Muscle layer of colon (tissue), 2 donors: ENCODE measurements at regions not wholly inside any gene's neighbourhood (a gene's known extent, or its start where the extent isn't known, plus 50 kb on each side); places are given as distances from the start of the nearest gene placed in this dataset.
"Not testable (repeated sequence)": the region's sequence is repeated elsewhere in the genome, so short reads cannot be mapped to it uniquely, and the experiment has no call there.

Experiments used
- H3K27ac ChIP-seq: one replicate; pipeline ENCODE4 v1.7.0; 2013; ENCODE audit warnings: low read depth, mild to moderate bottlenecking, low read length, moderate library complexity
- H3K27me3 ChIP-seq, 2 donors: one replicate each; pipeline ENCODE4 v1.7.0; 2013; ENCODE audit warnings: low read length in 2 of 2, mild to moderate bottlenecking in 2 of 2; ENCODE audit not compliant: insufficient read depth in 2 of 2, control insufficient read depth in 1 of 2
- H3K36me3 ChIP-seq: one replicate; pipeline ENCODE4 v1.7.0; 2013; ENCODE audit warnings: mild to moderate bottlenecking, low read length; ENCODE audit not compliant: insufficient read depth
- H3K4me1 ChIP-seq: one replicate; pipeline ENCODE4 v1.7.0; 2013; ENCODE audit warnings: mild to moderate bottlenecking, low read length; ENCODE audit not compliant: insufficient read depth
- H3K4me3 ChIP-seq, 2 donors: one replicate each; pipeline ENCODE4 v1.7.0; 2013; ENCODE audit warnings: low read length in 2 of 2, low read depth in 1 of 2, mild to moderate bottlenecking in 1 of 2, moderate library complexity in 1 of 2
- H3K9ac ChIP-seq: one replicate; pipeline ENCODE4 v1.7.0; 2013; ENCODE audit warnings: low read length
- H3K9me3 ChIP-seq: one replicate; pipeline ENCODE4 v1.7.0; 2013; ENCODE audit warnings: mild to moderate bottlenecking, low read length
- donor health status: abdominal sarcoma.
- donor health status: Adenocarcinoma of cecum.

GRCh38 chr13:34371645-34372395, 553.9 kb downstream of the RFC3 start:
- Histone ChIP-seq H3K4me1 (no peaks in the 10 kb centered on the region), H3K9me3 (no peaks in the 10 kb centered on the region), H3K36me3 (no peaks in the 10 kb centered on the region), H3K4me3 (no peak overlapping the region), H3K27ac (no peak overlapping the region), H3K9ac (no peak overlapping the region), H3K27me3 (no peaks in the 10 kb centered on the region)

GRCh38 chr13:34372581-34372980, 554.6 kb downstream of the RFC3 start:
- Histone ChIP-seq H3K27me3 (no peaks in the 10 kb centered on the region), H3K4me3 (no peak overlapping the region), H3K36me3 (no peaks in the 10 kb centered on the region), H3K4me1 (no peaks in the 10 kb centered on the region), H3K9ac (no peak overlapping the region), H3K27ac (no peak overlapping the region), H3K9me3 (no peaks in the 10 kb centered on the region)

- H3K9me3 ChIP-seq = no peaks in the 10 kb centered on the region
- H3K4me3 ChIP-seq = no peak overlapping the region
- H3K36me3 ChIP-seq = no peaks in the 10 kb centered on the region
- no peak overlapping the region for H3K27ac ChIP-seq
- H3K4me1 ChIP-seq = no peaks in the 10 kb centered on the region
- H3K27me3 ChIP-seq = no peaks in the 10 kb centered on the region
- H3K9ac ChIP-seq = no peak overlapping the region
Measured at GRCh38 chr13:34376483-34376882, 558.5 kb downstream of the RFC3 start.

- no peak overlapping the region for H3K27ac ChIP-seq
- no peaks in the 10 kb centered on the region for H3K36me3 ChIP-seq
- no peaks in the 10 kb centered on the region for H3K9me3 ChIP-seq
- no peak overlapping the region for H3K9ac ChIP-seq
- H3K4me1 ChIP-seq = no peaks in the 10 kb centered on the region
- no peaks in the 10 kb centered on the region for H3K27me3 ChIP-seq
- H3K4me3 ChIP-seq = no peak overlapping the region
Measured at GRCh38 chr13:34381228-34381627, 560.8 kb upstream of the NBEA start.

- no peak overlapping the region for H3K9ac ChIP-seq
- no peak overlapping the region for H3K4me3 ChIP-seq
- no peaks in the 10 kb centered on the region for H3K27me3 ChIP-seq
- no peak overlapping the region for H3K27ac ChIP-seq
- H3K4me1 ChIP-seq = no peaks in the 10 kb centered on the region
- no peaks in the 10 kb centered on the region for H3K9me3 ChIP-seq
- H3K36me3 ChIP-seq = no peaks in the 10 kb centered on the region
Measured at GRCh38 chr13:34383728-34384127, 558.3 kb upstream of the NBEA start.

- not testable (repeated sequence) for H3K27ac ChIP-seq, H3K27me3 ChIP-seq, H3K9me3 ChIP-seq, H3K4me1 ChIP-seq, H3K4me3 ChIP-seq, H3K9ac ChIP-seq, H3K36me3 ChIP-seq
Measured at GRCh38 chr13:34386229-34386628, 555.8 kb upstream of the NBEA start.

- H3K27ac ChIP-seq = no peak overlapping the region
- H3K9me3 ChIP-seq = no peaks in the 10 kb centered on the region
- H3K4me3 ChIP-seq = no peak overlapping the region
- no peaks in the 10 kb centered on the region for H3K27me3 ChIP-seq
- no peak overlapping the region for H3K9ac ChIP-seq
- H3K36me3 ChIP-seq = no peaks in the 10 kb centered on the region
- H3K4me1 ChIP-seq = no peaks in the 10 kb centered on the region
Measured at GRCh38 chr13:34391076-34391475, 551.0 kb upstream of the NBEA start.

GRCh38 chr13:34401696-34402095, 540.4 kb upstream of the NBEA start:
- no peaks in the 10 kb centered on the region for H3K9me3 ChIP-seq

GRCh38 chr13:34405410-34406181, 536.5 kb upstream of the NBEA start:
- no peaks in the 10 kb centered on the region for H3K27me3 ChIP-seq
- no peak overlapping the region for H3K4me3 ChIP-seq
- H3K4me1 ChIP-seq = no peaks in the 10 kb centered on the region
- H3K36me3 ChIP-seq = no peaks in the 10 kb centered on the region
- no peak overlapping the region for H3K9ac ChIP-seq
- no peaks in the 10 kb centered on the region for H3K9me3 ChIP-seq
- no peak overlapping the region for H3K27ac ChIP-seq

More at GRCh38 chr13:34401696-34402095, 540.4 kb upstream of the NBEA start:
- Histone ChIP-seq H3K27me3 (no peaks in the 10 kb centered on the region), H3K36me3 (no peaks in the 10 kb centered on the region), H3K9ac (no peak overlapping the region), H3K4me1 (no peaks in the 10 kb centered on the region), H3K4me3 (no peak overlapping the region), H3K27ac (no peak overlapping the region)

- Histone ChIP-seq H3K9me3 (no peaks in the 10 kb centered on the region), H3K27ac (no peak overlapping the region), H3K9ac (no peak overlapping the region), H3K4me3 (no peak overlapping the region), H3K4me1 (no peaks in the 10 kb centered on the region), H3K36me3 (no peaks in the 10 kb centered on the region), H3K27me3 (no peaks in the 10 kb centered on the region)
Measured at GRCh38 chr13:34408640-34409039, 533.4 kb upstream of the NBEA start.

GRCh38 chr13:34409496-34410182, 532.4 kb upstream of the NBEA start:
- no peaks in the 10 kb centered on the region for H3K27me3 ChIP-seq
- H3K9me3 ChIP-seq = no peaks in the 10 kb centered on the region
- no peaks in the 10 kb centered on the region for H3K4me1 ChIP-seq
- H3K9ac ChIP-seq = no peak overlapping the region
- H3K36me3 ChIP-seq = no peaks in the 10 kb centered on the region
- no peak overlapping the region for H3K4me3 ChIP-seq
- no peak overlapping the region for H3K27ac ChIP-seq
